IMR-90 (cell line): ENCODE measurements at regions not wholly inside any gene's neighbourhood (a gene's known extent, or its start where the extent isn't known, plus 50 kb on each side); places are given as distances from the start of the nearest gene placed in this dataset.

Source experiments
- ATAC-seq: fragments of 200-7000 bp; cut with Tn5 transposase; 2 replicates; pipeline ENCODE4 v1.9.1; 2020; ENCODE audit warnings: low read depth, mild to moderate bottlenecking, moderate library complexity
- BruUV-seq: library from RNA; stranded (reverse); fragments of 400-500 nt; replicated peaks from 2 replicates; lab custom pipeline; 2021; lab: Mats Ljungman, UMichigan
- CTCF ChIA-PET: fragments of 300-600 bp; formaldehyde crosslinking; extraction: SDS; loops from one replicate; lab custom pipeline; 2021; ENCODE audit warnings: antibody characterized with exemption; lab: Yijun Ruan, JAX
- POLR2A ChIA-PET: fragments of 300-600 bp; sonication (Branson Sonifier 250); formaldehyde crosslinking; loops from one replicate; lab custom pipeline; 2022; ENCODE audit warnings: antibody characterized with exemption; ENCODE audit not compliant: unreplicated experiment; lab: Charles Lee
- DNase-seq: peaks from one replicate; pipeline ENCODE4 v3.0.0; 2013
- H2AFZ ChIP-seq: replicated peaks from 2 replicates; pipeline ENCODE3; 2013; ENCODE audit warnings: low read length, mild to moderate bottlenecking; ENCODE audit not compliant: poor library complexity
- H2AK5ac ChIP-seq: 2 replicates; pipeline ENCODE4 v1.6.1; 2013; ENCODE audit warnings: low read depth, low read length, inconsistent platforms
- H2AK9ac ChIP-seq: replicated peaks from 2 replicates; pipeline ENCODE3; 2013; ENCODE audit warnings: mild to moderate bottlenecking, low read depth, low read length, moderate library complexity; ENCODE audit not compliant: poor library complexity
- H2BK120ac ChIP-seq: 2 replicates; pipeline ENCODE4 v1.6.1; 2013; ENCODE audit warnings: low read depth, low read length, inconsistent platforms
- H2BK15ac ChIP-seq: 3 replicates; pipeline ENCODE4 v1.6.1; 2013; ENCODE audit warnings: low read depth, low read length, inconsistent platforms
- H2BK20ac ChIP-seq: 2 replicates; pipeline ENCODE4 v1.6.1; 2013; ENCODE audit warnings: low read depth, mild to moderate bottlenecking, inconsistent platforms, low read length, moderate library complexity
- H2BK5ac ChIP-seq: 2 replicates; pipeline ENCODE4 v1.6.1; 2013; ENCODE audit warnings: mild to moderate bottlenecking, low read depth, low read length, inconsistent platforms; ENCODE audit not compliant: poor library complexity, severe bottlenecking
- H3K14ac ChIP-seq: replicated peaks from 2 replicates; pipeline ENCODE4 v1.6.1; 2013; ENCODE audit warnings: low read depth, low read length, inconsistent platforms
- H3K18ac ChIP-seq: 2 replicates; pipeline ENCODE4 v1.6.1; 2013; ENCODE audit warnings: low read depth, low read length, control low read depth
- H3K23ac ChIP-seq: 2 replicates; pipeline ENCODE4 v1.6.1; 2013; ENCODE audit warnings: low read depth, low read length, inconsistent platforms
- H3K27ac ChIP-seq: 2 replicates; pipeline ENCODE4 v1.5.1; 2013; ENCODE audit warnings: mild to moderate bottlenecking, control low read depth, low read length; ENCODE audit not compliant: insufficient read depth
- H3K27me3 ChIP-seq: 2 replicates; pipeline ENCODE4 v1.6.1; 2013; ENCODE audit warnings: low read length; ENCODE audit not compliant: control insufficient read depth, insufficient read depth
- H3K36me3 ChIP-seq: 2 replicates; pipeline ENCODE4 v1.6.1; 2013; ENCODE audit warnings: low read length, mixed read lengths; ENCODE audit not compliant: control insufficient read depth, insufficient read depth
- H3K4ac ChIP-seq: 2 replicates; pipeline ENCODE4 v1.6.1; 2013; ENCODE audit warnings: low read depth, low read length, inconsistent platforms
- H3K4me1 ChIP-seq: 2 replicates; pipeline ENCODE4 v1.6.1; 2013; ENCODE audit warnings: low read length, mixed read lengths; ENCODE audit not compliant: control insufficient read depth, insufficient read depth
- H3K4me2 ChIP-seq: 2 replicates; pipeline ENCODE4 v1.6.1; 2013; ENCODE audit warnings: low read depth, mild to moderate bottlenecking, control low read depth, low read length, moderate library complexity
- H3K4me3 ChIP-seq: 2 replicates; pipeline ENCODE4 v1.5.1; 2013; ENCODE audit warnings: low read depth, mild to moderate bottlenecking, control low read depth, low read length, moderate library complexity; ENCODE audit not compliant: insufficient read depth
- H3K56ac ChIP-seq: 2 replicates; pipeline ENCODE4 v1.6.1; 2013; ENCODE audit warnings: low read length, inconsistent platforms; ENCODE audit not compliant: insufficient read depth; ENCODE audit errors: extremely low read depth
- H3K79me1 ChIP-seq, 2 experiments: 2 replicates each; pipeline ENCODE4 v1.6.1; 2013; ENCODE audit warnings: low read length in 2 of 2, inconsistent platforms in 1 of 2, low read depth in 1 of 2
- H3K9ac ChIP-seq: 2 replicates; pipeline ENCODE4 v1.6.1; 2013; ENCODE audit warnings: low read depth, low read length, control low read depth
- H3K9me1 ChIP-seq: 2 replicates; pipeline ENCODE4 v1.6.1; 2013; ENCODE audit warnings: low read length, inconsistent platforms; ENCODE audit not compliant: insufficient read depth
- H3K9me3 ChIP-seq: 2 replicates; pipeline ENCODE4 v1.6.1; 2013; ENCODE audit warnings: low read length; ENCODE audit not compliant: control insufficient read depth, insufficient read depth
- H4K20me1 ChIP-seq: 2 replicates; pipeline ENCODE4 v1.6.1; 2013; ENCODE audit warnings: low read length, inconsistent platforms; ENCODE audit not compliant: insufficient read depth
- H4K5ac ChIP-seq: 2 replicates; pipeline ENCODE4 v1.6.1; 2013; ENCODE audit warnings: mild to moderate bottlenecking, low read depth, low read length, control low read depth
- H4K8ac ChIP-seq, 2 experiments: 2 replicates each; pipeline ENCODE4 v1.6.1; 2013; ENCODE audit warnings: low read depth in 2 of 2, low read length in 2 of 2, control low read depth in 1 of 2, inconsistent platforms in 1 of 2
- H4K91ac ChIP-seq: 2 replicates; pipeline ENCODE4 v1.6.1; 2013; ENCODE audit warnings: low read depth, low read length, inconsistent platforms; ENCODE audit not compliant: insufficient read depth
- BHLHE40 ChIP-seq: fragments of 150-350 bp; IDR thresholded peaks from 2 replicates; pipeline ENCODE4 v1.6.1; 2016; ENCODE audit warnings: mild to moderate bottlenecking, low read depth, low read length
- CHD1 ChIP-seq: IDR thresholded peaks from 2 replicates; pipeline ENCODE4 v1.6.1; 2012; ENCODE audit warnings: low read depth, low read length, improper control_type of control experiment
- MAFK ChIP-seq: IDR thresholded peaks from 2 replicates; pipeline ENCODE4 v1.6.1; 2012; ENCODE audit warnings: low read depth, low read length, improper control_type of control experiment
- MAZ ChIP-seq: IDR thresholded peaks from 2 replicates; pipeline ENCODE4 v1.6.1; 2012; ENCODE audit warnings: low read depth, mild to moderate bottlenecking, low read length, improper control_type of control experiment, moderate library complexity, borderline replicate concordance
- MXI1 ChIP-seq: IDR thresholded peaks from 2 replicates; pipeline ENCODE4 v1.6.1; 2012; ENCODE audit warnings: low read depth, mild to moderate bottlenecking, low read length, moderate library complexity, borderline replicate concordance
- NFE2L2 ChIP-seq: fragments of 150-350 bp; IDR thresholded peaks from 2 replicates; pipeline ENCODE4 v1.6.1; 2016; ENCODE audit warnings: low read depth, mild to moderate bottlenecking, low read length
- RAD21 ChIP-seq: IDR thresholded peaks from 2 replicates; pipeline ENCODE4 v1.6.1; 2012; ENCODE audit warnings: low read length, improper control_type of control experiment
- RCOR1 ChIP-seq: IDR thresholded peaks from 2 replicates; pipeline ENCODE4 v1.6.1; 2012; ENCODE audit warnings: mild to moderate bottlenecking, low read length, improper control_type of control experiment; ENCODE audit not compliant: insufficient replicate concordance
- RFX5 ChIP-seq: IDR thresholded peaks from 2 replicates; pipeline ENCODE4 v1.8.0; 2012; ENCODE audit warnings: low read depth, mild to moderate bottlenecking, low read length, moderate library complexity
- SMC3 ChIP-seq: fragments of 150-350 bp; IDR thresholded peaks from 2 replicates; pipeline ENCODE4 v1.6.1; 2016; ENCODE audit warnings: low read depth, mild to moderate bottlenecking, antibody characterized with exemption, low read length, moderate library complexity
- WGBS, 2 experiments: methylation state at CpG; one replicate each; pipeline versions ENCODE4 v1.1.5 to v1.1.7; 2013; ENCODE audit warnings: missing lambda C conversion rate in 2 of 2; ENCODE audit not compliant: insufficient read length in 1 of 2; ENCODE audit errors: extremely low coverage in 2 of 2; 5-methylcytosine and 5-hydroxymethylcytosine counted together
- dilution Hi-C: fragments of 300-500 bp; cut with HindIII; formaldehyde crosslinking; loops from one replicate; pipeline ENCODE4 v1.14.3; 2018; ENCODE audit warnings: low sequenced_read_pairs; ENCODE audit not compliant: unreplicated experiment
- in situ Hi-C: fragments of 300-500 bp; cut with MboI; formaldehyde crosslinking; loops from 3 replicates; pipeline ENCODE4 v1.14.3; 2019; ENCODE audit warnings: low sequenced_read_pairs, inconsistent platforms, mixed read lengths
- intact Hi-C: fragments of 100-400 bp; cut with micrococcal nuclease; formaldehyde crosslinking; loops from 2 replicates; pipeline ENCODE4 v1.10.0; 2022
- TF ChIP-seq, protein P1 (sequence below): fragments of 150-350 bp; IDR thresholded peaks from 2 replicates; pipeline ENCODE4 v1.6.1; 2016; ENCODE audit warnings: low read depth, mild to moderate bottlenecking, low read length, moderate library complexity, borderline replicate concordance
- TF ChIP-seq, protein P2 (sequence below): conservative IDR thresholded peaks from 2 replicates; pipeline ENCODE4 v1.5.1; 2012; ENCODE audit warnings: mild to moderate bottlenecking, low read depth, low read length, improper control_type of control experiment

DNA sequence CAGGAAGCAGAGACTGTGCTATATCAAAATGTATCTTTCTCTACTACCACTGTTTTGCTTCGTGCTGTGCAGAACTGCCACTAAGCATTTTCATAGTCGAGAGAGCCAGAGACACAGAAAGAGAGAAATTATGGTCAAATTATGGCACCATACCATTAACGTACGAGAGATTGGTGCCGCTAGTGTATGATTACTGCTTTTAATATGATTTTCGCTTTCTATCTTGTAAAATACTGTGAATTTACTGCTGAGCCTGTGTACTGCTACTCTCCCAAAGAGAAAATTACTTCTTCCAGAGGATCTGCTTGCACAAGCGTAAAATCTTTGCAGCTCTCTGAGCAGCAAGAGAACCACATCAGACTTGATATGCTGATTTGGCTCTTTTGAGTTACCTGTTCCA lies 71.1 kb upstream of the ZNF281 start:
- no peak overlapping the region for H2AK5ac ChIP-seq
- H3K79me1 ChIP-seq, result peaks cover 0 to 6% of the 10 kb centered on the region in 2 experiments; a peak in 3 of 4 replicates
- intact Hi-C loops (loop anchor here (10.0 kb wide), 1 partner anchor 176 kb away; no protein-coding TSS in a partner anchor), dilution Hi-C loops (no loop called here), in situ Hi-C loops (no loop called here)
- H4K8ac ChIP-seq, result no peak overlapping the region
- no peak overlapping the region for H2BK15ac ChIP-seq
- no peak overlapping the region for H3K14ac ChIP-seq
- no peak overlapping the region for H3K9ac ChIP-seq
- no peak overlapping the region for H4K91ac ChIP-seq
- H4K5ac ChIP-seq, result no peak overlapping the region; the same call in 1 of the 2 replicates
- no peak overlapping the region for H3K27ac ChIP-seq
- no peak for ATAC-seq
- no peak overlapping the region for H3K4me3 ChIP-seq
- no peak for DNase-seq
- no peak overlapping the region for H3K23ac ChIP-seq
- POLR2A ChIA-PET, result no interaction called here
- TF ChIP-seq MAZ, result no peak
- no peak for TF ChIP-seq RAD21
- no peak for TF ChIP-seq RFX5
- TF ChIP-seq NFE2L2, result no peak
- no peak for TF ChIP-seq MXI1
- TF ChIP-seq SMC3, result no peak
- TF ChIP-seq, protein P1, sequence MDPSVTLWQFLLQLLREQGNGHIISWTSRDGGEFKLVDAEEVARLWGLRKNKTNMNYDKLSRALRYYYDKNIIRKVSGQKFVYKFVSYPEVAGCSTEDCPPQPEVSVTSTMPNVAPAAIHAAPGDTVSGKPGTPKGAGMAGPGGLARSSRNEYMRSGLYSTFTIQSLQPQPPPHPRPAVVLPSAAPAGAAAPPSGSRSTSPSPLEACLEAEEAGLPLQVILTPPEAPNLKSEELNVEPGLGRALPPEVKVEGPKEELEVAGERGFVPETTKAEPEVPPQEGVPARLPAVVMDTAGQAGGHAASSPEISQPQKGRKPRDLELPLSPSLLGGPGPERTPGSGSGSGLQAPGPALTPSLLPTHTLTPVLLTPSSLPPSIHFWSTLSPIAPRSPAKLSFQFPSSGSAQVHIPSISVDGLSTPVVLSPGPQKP, result no peak
- no peak for TF ChIP-seq CHD1
- no peak for TF ChIP-seq MAFK
- no peak for TF ChIP-seq BHLHE40
- TF ChIP-seq, protein P2, sequence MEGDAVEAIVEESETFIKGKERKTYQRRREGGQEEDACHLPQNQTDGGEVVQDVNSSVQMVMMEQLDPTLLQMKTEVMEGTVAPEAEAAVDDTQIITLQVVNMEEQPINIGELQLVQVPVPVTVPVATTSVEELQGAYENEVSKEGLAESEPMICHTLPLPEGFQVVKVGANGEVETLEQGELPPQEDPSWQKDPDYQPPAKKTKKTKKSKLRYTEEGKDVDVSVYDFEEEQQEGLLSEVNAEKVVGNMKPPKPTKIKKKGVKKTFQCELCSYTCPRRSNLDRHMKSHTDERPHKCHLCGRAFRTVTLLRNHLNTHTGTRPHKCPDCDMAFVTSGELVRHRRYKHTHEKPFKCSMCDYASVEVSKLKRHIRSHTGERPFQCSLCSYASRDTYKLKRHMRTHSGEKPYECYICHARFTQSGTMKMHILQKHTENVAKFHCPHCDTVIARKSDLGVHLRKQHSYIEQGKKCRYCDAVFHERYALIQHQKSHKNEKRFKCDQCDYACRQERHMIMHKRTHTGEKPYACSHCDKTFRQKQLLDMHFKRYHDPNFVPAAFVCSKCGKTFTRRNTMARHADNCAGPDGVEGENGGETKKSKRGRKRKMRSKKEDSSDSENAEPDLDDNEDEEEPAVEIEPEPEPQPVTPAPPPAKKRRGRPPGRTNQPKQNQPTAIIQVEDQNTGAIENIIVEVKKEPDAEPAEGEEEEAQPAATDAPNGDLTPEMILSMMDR, result no peak
- no peak for TF ChIP-seq RCOR1
- peak overlapping the region; percentile 16; the same call in 1 of the 2 replicates for H3K4me2 ChIP-seq
- H2AK9ac ChIP-seq, result no peak overlapping the region
- no TSS peak for BruUV-seq
- H2BK20ac ChIP-seq, result peak overlapping the region; percentile 23; the same call in 1 of the 2 replicates
- peaks cover 12% of the 10 kb centered on the region for H3K4me1 ChIP-seq
- H2AFZ ChIP-seq, result no peak overlapping the region
- no peak overlapping the region for H3K56ac ChIP-seq
- peaks cover 5% of the 10 kb centered on the region; the same call in 1 of the 2 replicates for H3K9me1 ChIP-seq
- H4K20me1 ChIP-seq, result no peaks in the 10 kb centered on the region
- H3K9me3 ChIP-seq, result no peaks in the 10 kb centered on the region
- no peak overlapping the region; the same call in 1 of the 2 replicates for H2BK120ac ChIP-seq
- H3K36me3 ChIP-seq, result no peaks in the 10 kb centered on the region
- no peaks in the 10 kb centered on the region for H3K27me3 ChIP-seq
- 67% methylated on average over 1 of the region's 7 CpGs; no CpG with 5 or more reads in 1 of the 2 experiments for WGBS, 2 experiments
- no peak overlapping the region for H2BK5ac ChIP-seq
- CTCF ChIA-PET, result no interaction called here
- H3K18ac ChIP-seq, result no peak overlapping the region; the same call in 1 of the 2 replicates
- H3K4ac ChIP-seq, result no peak overlapping the region
